Mesodermal cell (in vitro differentiated cells): ENCODE measurements at regions not wholly inside any gene's neighbourhood (a gene's known extent, or its start where the extent isn't known, plus 50 kb on each side); places are given as distances from the start of the nearest gene placed in this dataset.

ENCODE experiments used
- H3K27ac ChIP-seq: 2 replicates; pipeline ENCODE4 v1.7.0; 2013; ENCODE audit warnings: mild to moderate bottlenecking, low read depth, low read length, moderate library complexity; ENCODE audit not compliant: severe bottlenecking
- H3K36me3 ChIP-seq: 2 replicates; pipeline ENCODE4 v1.7.1; 2013; ENCODE audit warnings: mild to moderate bottlenecking, low read length, moderate library complexity; ENCODE audit not compliant: control insufficient read depth, insufficient read depth
- H3K4me1 ChIP-seq: one replicate; pipeline ENCODE4 v1.7.1; 2013; ENCODE audit warnings: mild to moderate bottlenecking, low read length; ENCODE audit not compliant: insufficient read depth, control insufficient read depth, poor library complexity, severe bottlenecking
- H3K4me3 ChIP-seq: 2 replicates; pipeline ENCODE4 v1.7.0; 2013; ENCODE audit warnings: low read length, control low read depth, mild to moderate bottlenecking; ENCODE audit not compliant: insufficient read depth, poor library complexity, severe bottlenecking; ENCODE audit errors: extremely low read depth
- H3K9me3 ChIP-seq: 2 replicates; pipeline ENCODE4 v1.7.1; 2013; ENCODE audit warnings: mild to moderate bottlenecking, low read length, moderate library complexity; ENCODE audit not compliant: control insufficient read depth
- whole genome bisulfite sequencing, 2 experiments: methylation state at CpG; one replicate each; pipeline ENCODE4 v1.1.5; 2013; ENCODE audit warnings: missing lambda C conversion rate in 2 of 2; ENCODE audit not compliant: insufficient coverage in 2 of 2; 5-methylcytosine and 5-hydroxymethylcytosine counted together

GRCh38 chr15:98442901-98443300 lies 205.4 kb upstream of the IGF1R start:
- 100% methylated on average over 2 of the region's 3 CpGs; no CpG with 5 or more reads in 1 of the 2 experiments for WGBS, 2 experiments
- Histone ChIP-seq H3K4me1 (no peaks in the 10 kb centered on the region), H3K9me3 (no peaks in the 10 kb centered on the region), H3K27ac (peak overlapping the region; percentile 7), H3K4me3 (no peak overlapping the region), H3K36me3 (no peaks in the 10 kb centered on the region)

- Histone ChIP-seq H3K4me3 (no peak overlapping the region), H3K9me3 (no peaks in the 10 kb centered on the region), H3K36me3 (no peaks in the 10 kb centered on the region), H3K27ac (no peak overlapping the region), H3K4me1 (no peaks in the 10 kb centered on the region)
- WGBS, 2 experiments = 79 to 85% methylated on average over 4 to 5 of the region's 7 CpGs
Observed at GRCh38 chr15:98443526-98443925, 204.8 kb upstream of the IGF1R start.

GRCh38 chr15:98444138-98444537 lies 204.2 kb upstream of the IGF1R start:
- H3K4me1 ChIP-seq = no peaks in the 10 kb centered on the region
- no peak overlapping the region for H3K4me3 ChIP-seq
- no peak overlapping the region for H3K27ac ChIP-seq
- H3K9me3 ChIP-seq = no peaks in the 10 kb centered on the region
- 81 to 87% methylated on average over 7 to 9 of the region's 9 CpGs for WGBS, 2 experiments
- no peaks in the 10 kb centered on the region for H3K36me3 ChIP-seq

GRCh38 chr15:98445315-98445714 lies 203.0 kb upstream of the IGF1R start:
- Histone ChIP-seq H3K36me3 (no peaks in the 10 kb centered on the region), H3K4me1 (no peaks in the 10 kb centered on the region), H3K9me3 (no peaks in the 10 kb centered on the region), H3K4me3 (no peak overlapping the region), H3K27ac (no peak overlapping the region)
- WGBS, 2 experiments = 92 to 97% methylated on average over 8 to 9 of the region's 11 CpGs

GRCh38 chr15:98446083-98446482 lies 202.3 kb upstream of the IGF1R start:
- WGBS, 2 experiments = 95 to 96% methylated on average over 5 to 8 of the region's 8 CpGs
- no peak overlapping the region for H3K27ac ChIP-seq
- H3K4me1 ChIP-seq = no peaks in the 10 kb centered on the region
- H3K4me3 ChIP-seq = no peak overlapping the region
- no peaks in the 10 kb centered on the region for H3K9me3 ChIP-seq
- no peaks in the 10 kb centered on the region for H3K36me3 ChIP-seq

GRCh38 chr15:98447069-98447468 lies 201.3 kb upstream of the IGF1R start:
- WGBS, 2 experiments = 80 to 82% methylated on average over 8 of the region's 8 CpGs
- Histone ChIP-seq H3K27ac (no peak overlapping the region), H3K4me3 (no peak overlapping the region), H3K4me1 (no peaks in the 10 kb centered on the region), H3K36me3 (no peaks in the 10 kb centered on the region), H3K9me3 (no peaks in the 10 kb centered on the region)

- no peaks in the 10 kb centered on the region for H3K4me1 ChIP-seq
- H3K4me3 ChIP-seq = no peak overlapping the region
- no peak overlapping the region for H3K27ac ChIP-seq
- WGBS, 2 experiments = 75 to 85% methylated on average over 8 to 11 of the region's 11 CpGs
- no peaks in the 10 kb centered on the region for H3K36me3 ChIP-seq
- no peaks in the 10 kb centered on the region for H3K9me3 ChIP-seq
Observed at GRCh38 chr15:98451236-98451635, 197.1 kb upstream of the IGF1R start.

- Histone ChIP-seq H3K36me3 (no peaks in the 10 kb centered on the region), H3K9me3 (no peaks in the 10 kb centered on the region), H3K4me3 (no peak overlapping the region), H3K4me1 (no peaks in the 10 kb centered on the region), H3K27ac (no peak overlapping the region)
- WGBS, 2 experiments = 66 to 94% methylated on average over 3 to 4 of the region's 4 CpGs
Observed at GRCh38 chr15:98452238-98452637, 196.1 kb upstream of the IGF1R start.

GRCh38 chr15:98455904-98456303 lies 192.4 kb upstream of the IGF1R start:
- H3K9me3 ChIP-seq = no peaks in the 10 kb centered on the region
- WGBS, 2 experiments = 79 to 87% methylated on average over 5 of the region's 5 CpGs

GRCh38 chr15:98476559-98476958 lies 171.8 kb upstream of the IGF1R start:
- Histone ChIP-seq H3K4me3 (no peak overlapping the region), H3K27ac (no peak overlapping the region), H3K9me3 (peaks cover 19% of the 10 kb centered on the region), H3K4me1 (no peaks in the 10 kb centered on the region), H3K36me3 (no peaks in the 10 kb centered on the region)
- 38 to 100% methylated on average over 1 of the region's 1 CpG for WGBS, 2 experiments

More at GRCh38 chr15:98455904-98456303, 192.4 kb upstream of the IGF1R start:
- no peaks in the 10 kb centered on the region for H3K36me3 ChIP-seq
- no peak overlapping the region for H3K27ac ChIP-seq
- H3K4me3 ChIP-seq = no peak overlapping the region
- H3K4me1 ChIP-seq = no peaks in the 10 kb centered on the region

- Histone ChIP-seq H3K4me3 (no peak overlapping the region), H3K36me3 (no peaks in the 10 kb centered on the region), H3K9me3 (peaks cover 19% of the 10 kb centered on the region), H3K4me1 (no peaks in the 10 kb centered on the region), H3K27ac (peak overlapping the region; percentile 68)
- WGBS, 2 experiments = 72 to 78% methylated on average over 11 of the region's 11 CpGs
Observed at GRCh38 chr15:98480844-98481243, 167.5 kb upstream of the IGF1R start.
